ENCODE measurements at regions not wholly inside any gene's neighbourhood (a gene's known extent, or its start where the extent isn't known, plus 50 kb on each side); places are given as distances from the start of the nearest gene placed in this dataset.

DNA sequence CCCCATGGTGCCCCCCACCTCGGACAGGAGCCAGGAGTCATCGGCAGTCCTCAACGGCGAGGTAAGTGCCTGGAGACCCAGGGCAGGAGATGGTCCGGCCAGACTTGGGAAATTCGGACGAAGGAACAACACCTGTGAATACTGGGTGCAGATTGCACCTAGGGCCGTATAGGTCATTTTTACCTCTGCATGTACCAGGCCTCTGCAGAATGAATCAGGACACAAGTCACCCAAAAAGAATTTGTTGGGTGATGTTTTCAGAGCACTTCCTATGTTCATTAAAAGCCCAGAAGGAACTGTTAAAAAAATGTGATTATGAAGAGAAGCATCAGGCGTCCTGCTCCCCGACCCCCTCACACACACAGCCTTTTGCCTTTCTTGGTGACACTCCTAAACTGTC is 93.9 kb downstream of the C11orf91 start:
- H3K4me3 ChIP-seq, result no peak overlapping the region
- no peak overlapping the region for H3K27ac ChIP-seq
- ATAC-seq, result no peak
- no peak for DNase-seq
- H3K4me1 ChIP-seq, result no peaks in the 10 kb centered on the region
- TF ChIP-seq, protein P1, sequence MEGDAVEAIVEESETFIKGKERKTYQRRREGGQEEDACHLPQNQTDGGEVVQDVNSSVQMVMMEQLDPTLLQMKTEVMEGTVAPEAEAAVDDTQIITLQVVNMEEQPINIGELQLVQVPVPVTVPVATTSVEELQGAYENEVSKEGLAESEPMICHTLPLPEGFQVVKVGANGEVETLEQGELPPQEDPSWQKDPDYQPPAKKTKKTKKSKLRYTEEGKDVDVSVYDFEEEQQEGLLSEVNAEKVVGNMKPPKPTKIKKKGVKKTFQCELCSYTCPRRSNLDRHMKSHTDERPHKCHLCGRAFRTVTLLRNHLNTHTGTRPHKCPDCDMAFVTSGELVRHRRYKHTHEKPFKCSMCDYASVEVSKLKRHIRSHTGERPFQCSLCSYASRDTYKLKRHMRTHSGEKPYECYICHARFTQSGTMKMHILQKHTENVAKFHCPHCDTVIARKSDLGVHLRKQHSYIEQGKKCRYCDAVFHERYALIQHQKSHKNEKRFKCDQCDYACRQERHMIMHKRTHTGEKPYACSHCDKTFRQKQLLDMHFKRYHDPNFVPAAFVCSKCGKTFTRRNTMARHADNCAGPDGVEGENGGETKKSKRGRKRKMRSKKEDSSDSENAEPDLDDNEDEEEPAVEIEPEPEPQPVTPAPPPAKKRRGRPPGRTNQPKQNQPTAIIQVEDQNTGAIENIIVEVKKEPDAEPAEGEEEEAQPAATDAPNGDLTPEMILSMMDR (IDR thresholded peaks at IDR 0.05), result no peak
- intact Hi-C loops (cut with DNase I), result no loop called here
- no peaks in the 10 kb centered on the region for H3K36me3 ChIP-seq
- no peaks in the 10 kb centered on the region for H3K9me3 ChIP-seq
- H3K27me3 ChIP-seq, result peaks cover 0 to 4% of the 10 kb centered on the region in 2 donors

DNA sequence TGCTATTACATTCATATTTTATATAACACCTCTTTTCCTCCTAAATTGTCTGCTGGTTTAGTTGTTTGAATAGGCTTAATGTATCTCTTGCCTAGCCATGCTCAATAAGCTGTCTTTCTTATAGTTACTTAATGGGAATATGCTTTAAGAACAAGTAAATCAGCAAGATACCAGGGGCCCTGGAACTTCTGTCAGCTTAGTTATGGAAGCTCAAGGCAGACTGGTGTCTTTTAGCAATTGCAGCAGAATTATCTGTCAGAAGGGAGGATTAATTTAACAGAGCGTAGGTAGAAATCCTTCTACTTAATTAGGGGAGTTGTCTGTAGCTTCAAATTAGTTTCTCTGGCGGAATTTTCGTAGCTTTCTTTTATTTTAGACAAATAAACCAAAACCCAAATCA is 94.9 kb downstream of the C11orf91 start:
- Histone ChIP-seq H3K4me1 (no peaks in the 10 kb centered on the region), H3K9me3 (no peaks in the 10 kb centered on the region), H3K4me3 (no peak overlapping the region), H3K36me3 (no peaks in the 10 kb centered on the region), H3K27me3 (peaks cover 0 to 7% of the 10 kb centered on the region in 2 donors), H3K27ac (no peak overlapping the region)
- TF ChIP-seq, protein P1 (IDR thresholded peaks at IDR 0.05), result no peak
- DNase-seq (no peak), ATAC-seq (no peak)
- intact Hi-C loops (cut with DNase I), result no loop called here

DNA sequence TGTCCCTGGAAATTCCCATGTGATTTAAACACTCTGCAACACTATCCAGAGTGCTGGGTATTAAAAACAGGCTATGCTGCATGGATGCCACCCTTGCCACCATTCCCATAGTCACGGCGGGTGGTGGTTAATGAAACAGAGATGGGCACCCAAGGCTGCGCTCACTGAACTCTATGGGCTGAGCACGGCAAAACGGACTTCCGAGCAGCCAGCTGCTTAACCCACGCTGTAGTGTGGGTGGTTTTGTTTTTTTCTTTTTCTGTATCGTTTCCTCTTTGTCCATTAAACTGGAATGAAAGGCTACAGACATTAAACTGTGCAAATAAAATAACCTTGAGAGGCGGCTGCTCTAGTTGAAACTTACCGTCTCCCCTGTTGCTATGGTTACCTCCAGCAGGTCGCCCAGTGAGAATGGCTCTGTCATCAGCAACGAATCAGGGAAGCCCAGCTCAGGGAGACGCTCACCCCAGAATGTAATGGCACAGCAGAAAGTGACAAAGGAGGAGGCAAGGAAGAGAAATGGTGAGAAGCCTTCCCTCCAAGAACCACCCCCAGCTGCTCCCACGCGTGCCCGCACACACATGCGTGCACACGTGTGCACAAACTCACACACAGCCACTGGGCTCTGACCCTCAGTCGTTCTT is 102.1 kb downstream of the C11orf91 start:
- Histone ChIP-seq H3K36me3 (no peaks in the 10 kb centered on the region), H3K27ac (no peak overlapping the region), H3K9me3 (peaks cover 0 to 14% of the 10 kb centered on the region in 2 donors), H3K4me1 (no peaks in the 10 kb centered on the region), H3K4me3 (no peak overlapping the region), H3K27me3 (peaks cover 0 to 38% of the 10 kb centered on the region in 2 donors)
- no peak for ATAC-seq
- intact Hi-C loops (cut with DNase I), result no loop called here
- TF ChIP-seq, protein P1 (IDR thresholded peaks at IDR 0.05), result no peak
- no peak for DNase-seq

DNA sequence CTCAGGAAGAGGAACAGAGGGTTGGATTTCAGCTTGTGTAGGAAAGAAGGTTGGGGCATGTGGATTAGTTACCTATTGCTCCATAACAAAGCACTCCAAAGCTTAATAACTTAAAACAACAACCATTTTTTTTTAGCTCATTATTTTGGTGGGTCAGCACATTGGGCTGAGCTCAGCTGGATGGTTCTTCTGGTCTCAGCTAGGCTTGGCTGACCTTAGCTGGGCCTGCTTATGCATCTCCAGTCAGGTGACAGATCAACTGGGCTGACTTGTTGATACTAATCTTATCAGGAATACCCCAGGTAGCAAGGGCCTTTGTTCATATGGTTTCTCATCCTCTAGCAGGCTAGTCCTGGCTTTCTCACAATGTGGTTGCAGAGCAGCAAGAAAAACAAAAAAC is 106.4 kb downstream of the C11orf91 start:
- intact Hi-C loops (cut with DNase I), result no loop called here
- peaks cover 0 to 14% of the 10 kb centered on the region in 2 donors for H3K9me3 ChIP-seq
- no peaks in the 10 kb centered on the region for H3K36me3 ChIP-seq
- TF ChIP-seq, protein P1 (IDR thresholded peaks at IDR 0.05), result no peak
- ATAC-seq (no peak), DNase-seq (no peak)
- no peak overlapping the region for H3K4me3 ChIP-seq
- peaks cover 0 to 20% of the 10 kb centered on the region in 2 donors for H3K27me3 ChIP-seq
- no peak overlapping the region for H3K27ac ChIP-seq
- no peaks in the 10 kb centered on the region for H3K4me1 ChIP-seq

DNA sequence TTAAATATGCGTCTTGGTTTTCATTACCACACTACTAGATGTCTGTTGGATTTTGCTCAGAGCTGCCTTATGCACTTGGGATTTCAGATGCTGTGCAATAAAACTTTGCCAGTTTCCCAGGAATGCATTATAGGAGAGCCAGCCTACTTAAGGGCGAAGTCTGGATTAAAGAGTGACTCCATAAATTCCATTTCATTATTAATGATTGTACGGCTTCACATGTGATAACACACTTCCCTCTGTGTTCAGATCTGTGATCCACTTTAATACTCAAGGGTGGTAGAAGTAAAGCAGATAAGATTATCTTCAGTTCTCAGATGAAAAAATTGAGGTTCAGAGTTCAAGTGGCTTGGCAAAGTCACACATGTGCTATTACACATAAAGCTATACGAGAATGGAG is 110.2 kb downstream of the C11orf91 start:
- Histone ChIP-seq H3K27me3 (no peaks in the 10 kb centered on the region), H3K4me1 (no peaks in the 10 kb centered on the region), H3K36me3 (no peaks in the 10 kb centered on the region), H3K27ac (no peak overlapping the region), H3K4me3 (no peak overlapping the region), H3K9me3 (peaks cover 0 to 12% of the 10 kb centered on the region in 2 donors)
- no peak for DNase-seq
- no peak for ATAC-seq
- intact Hi-C loops (cut with DNase I), result no loop called here
- TF ChIP-seq, protein P1 (IDR thresholded peaks at IDR 0.05), result no peak
